Kidney (tissue), 13 donors: ENCODE measurements at regions not wholly inside any gene's neighbourhood (a gene's known extent, or its start where the extent isn't known, plus 50 kb on each side); places are given as distances from the start of the nearest gene placed in this dataset.
A peak's percentile ranks its signal among the peaks of the same experiment; 100 is the strongest.

ENCODE experiments used
- DNase-seq, 5 donors: peaks; one replicate each; pipeline ENCODE4 v3.0.0-alpha.2; 2013 to 2020
- FAIRE-seq: peaks from 2 replicates; lab custom pipeline; 2012; peaks lifted over from hg19 to GRCh38; lab: Jason Lieb, UNC
- H3K27ac ChIP-seq, 2 donors: one replicate each; pipeline ENCODE4 v1.7.0; 2013; ENCODE audit warnings: low read depth in 2 of 2, low read length in 2 of 2, inconsistent platforms in 1 of 2
- H3K27me3 ChIP-seq: one replicate; pipeline ENCODE4 v1.7.1; 2013; ENCODE audit warnings: low read length, inconsistent platforms; ENCODE audit not compliant: control insufficient read depth, insufficient read depth
- H3K36me3 ChIP-seq, 3 donors: one replicate each; pipeline versions ENCODE4 v1.7.0 to v1.7.1; 2013; ENCODE audit warnings: low read length in 3 of 3, control low read depth in 1 of 3, inconsistent platforms in 1 of 3; ENCODE audit not compliant: insufficient read depth in 3 of 3, control insufficient read depth in 2 of 3
- H3K4me1 ChIP-seq, 3 donors: one replicate each; pipeline versions ENCODE4 v1.7.0 to v1.7.1; 2013; ENCODE audit warnings: low read length in 3 of 3, inconsistent platforms in 1 of 3, low read depth in 1 of 3; ENCODE audit not compliant: control insufficient read depth in 2 of 3, insufficient read depth in 2 of 3
- H3K4me3 ChIP-seq, 3 donors: one replicate each; pipeline versions ENCODE4 v1.7.0 to v1.8.1; 2013; ENCODE audit warnings: low read length in 3 of 3, control low read depth in 1 of 3, inconsistent platforms in 1 of 3
- H3K9ac ChIP-seq, 3 donors: one replicate each; pipeline versions ENCODE4 v1.7.0 to v1.7.1; 2013; ENCODE audit warnings: low read length in 3 of 3, control low read depth in 1 of 3, inconsistent platforms in 1 of 3
- H3K9me3 ChIP-seq, 3 donors: one replicate each; pipeline versions ENCODE4 v1.7.0 to v1.7.1; 2013; ENCODE audit warnings: low read length in 3 of 3, control low read depth in 1 of 3, inconsistent platforms in 1 of 3; ENCODE audit not compliant: control insufficient read depth in 2 of 3, insufficient read depth in 1 of 3
- CTCF ChIP-seq: IDR thresholded peaks from 3 replicates; pipeline ENCODE4 v1.5.1; 2012; ENCODE audit warnings: mild to moderate bottlenecking, moderate library complexity, borderline replicate concordance; ENCODE audit not compliant: insufficient read depth; ENCODE audit errors: extremely low read depth
- intact Hi-C: fragments of 100-400 bp; cut with DNase I; formaldehyde crosslinking; loops from one replicate; pipeline ENCODE4 v1.11.1; 2022
- donor health status: control.
- donor health status: control.
- donor health status: control.
- donor health status: control.
- donor health status: control.
- donor health status: DM: yes; HTN: yes; CAD: no.
- donor health status: Normal renal cell carcinoma (clear cell type).

GRCh38 chr22:47994601-47995263 is 1232.3 kb downstream of the TBC1D22A start:
- no peak overlapping the region for H3K9ac ChIP-seq
- H3K27ac ChIP-seq, result no peak overlapping the region
- peaks cover 0 to 3% (median 0%) of the 10 kb centered on the region in 3 donors for H3K9me3 ChIP-seq
- FAIRE-seq, result no peak
- H3K4me3 ChIP-seq, result no peak overlapping the region
- H3K4me1 ChIP-seq, result no peaks in the 10 kb centered on the region
- peak in 1 of 5 donors; percentile 9 for DNase-seq
- no peaks in the 10 kb centered on the region for H3K36me3 ChIP-seq
- intact Hi-C loops, result no loop called here
- TF ChIP-seq CTCF, result no peak
- H3K27me3 ChIP-seq, result no peaks in the 10 kb centered on the region

GRCh38 chr22:47994045-47994444 is 1231.6 kb downstream of the TBC1D22A start:
- Histone ChIP-seq H3K9ac (no peak overlapping the region), H3K4me3 (no peak overlapping the region), H3K27ac (no peak overlapping the region), H3K27me3 (no peaks in the 10 kb centered on the region), H3K36me3 (no peaks in the 10 kb centered on the region), H3K4me1 (no peaks in the 10 kb centered on the region), H3K9me3 (peaks cover 0 to 4% (median 0%) of the 10 kb centered on the region in 3 donors)
- intact Hi-C loops, result no loop called here
- DNase-seq (no peak), FAIRE-seq (no peak)
- no peak for TF ChIP-seq CTCF

DNA sequence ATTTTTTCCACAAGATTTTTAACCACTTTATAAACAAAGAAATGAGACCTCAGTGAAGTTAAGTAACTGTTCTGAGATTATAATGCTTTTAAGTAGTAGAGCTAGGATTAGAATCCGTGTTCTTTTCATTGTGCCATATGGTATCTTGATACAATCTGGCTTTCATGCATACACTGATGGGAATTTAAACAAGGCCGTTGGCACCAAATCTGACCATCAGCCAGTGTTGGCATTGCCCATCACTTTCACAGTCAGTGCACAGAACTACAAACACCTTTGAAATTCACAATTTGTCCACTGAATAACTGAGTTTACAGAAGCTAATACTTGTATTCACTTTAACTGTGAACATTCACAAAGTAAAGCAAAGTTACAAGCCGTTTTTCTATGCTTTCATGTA is 1228.0 kb downstream of the TBC1D22A start:
- H3K9me3 ChIP-seq, result peaks cover 0 to 4% (median 3%) of the 10 kb centered on the region in 3 donors
- H3K36me3 ChIP-seq, result no peaks in the 10 kb centered on the region
- intact Hi-C loops, result no loop called here
- no peak for DNase-seq
- FAIRE-seq, result no peak
- no peak overlapping the region for H3K27ac ChIP-seq
- no peaks in the 10 kb centered on the region for H3K4me1 ChIP-seq
- no peak overlapping the region for H3K9ac ChIP-seq
- H3K4me3 ChIP-seq, result no peak overlapping the region
- TF ChIP-seq CTCF, result no peak
- H3K27me3 ChIP-seq, result no peaks in the 10 kb centered on the region
